ENCODE measurements at regions not wholly inside any gene's neighbourhood (a gene's known extent, or its start where the extent isn't known, plus 50 kb on each side); places are given as distances from the start of the nearest gene placed in this dataset.

- TF ChIP-seq CTCF (IDR thresholded peaks at IDR 0.05) (no peak), POLR2A (IDR thresholded peaks at IDR 0.05) (no peak)
These were observed 220.7 kb downstream of the RFC3 start for GRCh38 chr13:34038541-34039068.

Data from heart left ventricle (tissue), 13 donors.